ENCODE measurements at regions not wholly inside any gene's neighbourhood (a gene's known extent, or its start where the extent isn't known, plus 50 kb on each side); places are given as distances from the start of the nearest gene placed in this dataset.

DNA sequence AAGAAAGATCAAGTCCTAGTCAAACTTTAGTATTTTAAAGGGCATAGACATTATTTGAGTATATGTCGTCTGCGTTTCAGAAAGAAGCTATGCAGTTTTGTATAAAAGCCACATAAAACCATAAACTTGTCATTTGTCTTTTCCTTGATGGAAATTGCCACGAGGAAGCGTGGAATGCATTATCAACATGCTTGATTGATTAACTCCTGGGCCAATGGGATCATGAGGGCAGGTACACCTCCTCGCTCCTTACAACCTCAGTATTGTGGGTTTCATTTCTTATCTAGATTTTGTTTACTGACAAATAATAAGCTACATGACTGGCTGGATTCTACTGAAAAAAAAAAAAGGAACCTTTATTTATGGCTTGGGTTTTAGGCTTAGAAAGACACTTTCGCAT lies 122.5 kb upstream of the RFX3 start:
- no peaks in the 10 kb centered on the region for H3K9me3 ChIP-seq (ENCODE audit: control insufficient read depth in 4 of 4, low read length in 3 of 4)
- H3K27me3 ChIP-seq (ENCODE audit: control insufficient read depth in 4 of 4, insufficient read depth in 4 of 4, low read length in 3 of 4), result no peaks in the 10 kb centered on the region
- TF ChIP-seq, protein P1, sequence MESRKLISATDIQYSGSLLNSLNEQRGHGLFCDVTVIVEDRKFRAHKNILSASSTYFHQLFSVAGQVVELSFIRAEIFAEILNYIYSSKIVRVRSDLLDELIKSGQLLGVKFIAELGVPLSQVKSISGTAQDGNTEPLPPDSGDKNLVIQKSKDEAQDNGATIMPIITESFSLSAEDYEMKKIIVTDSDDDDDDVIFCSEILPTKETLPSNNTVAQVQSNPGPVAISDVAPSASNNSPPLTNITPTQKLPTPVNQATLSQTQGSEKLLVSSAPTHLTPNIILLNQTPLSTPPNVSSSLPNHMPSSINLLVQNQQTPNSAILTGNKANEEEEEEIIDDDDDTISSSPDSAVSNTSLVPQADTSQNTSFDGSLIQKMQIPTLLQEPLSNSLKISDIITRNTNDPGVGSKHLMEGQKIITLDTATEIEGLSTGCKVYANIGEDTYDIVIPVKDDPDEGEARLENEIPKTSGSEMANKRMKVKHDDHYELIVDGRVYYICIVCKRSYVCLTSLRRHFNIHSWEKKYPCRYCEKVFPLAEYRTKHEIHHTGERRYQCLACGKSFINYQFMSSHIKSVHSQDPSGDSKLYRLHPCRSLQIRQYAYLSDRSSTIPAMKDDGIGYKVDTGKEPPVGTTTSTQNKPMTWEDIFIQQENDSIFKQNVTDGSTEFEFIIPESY (IDR thresholded peaks at IDR 0.05), result no peak
- no peak for TF ChIP-seq NR2F2 (IDR thresholded peaks at IDR 0.05)
- no peak for TF ChIP-seq HNF4A (conservative IDR thresholded peaks at IDR 0.05)
- no peak for TF ChIP-seq RXRA (IDR thresholded peaks at IDR 0.05)
- TF ChIP-seq, protein P2, sequence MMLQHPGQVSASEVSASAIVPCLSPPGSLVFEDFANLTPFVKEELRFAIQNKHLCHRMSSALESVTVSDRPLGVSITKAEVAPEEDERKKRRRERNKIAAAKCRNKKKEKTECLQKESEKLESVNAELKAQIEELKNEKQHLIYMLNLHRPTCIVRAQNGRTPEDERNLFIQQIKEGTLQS (IDR thresholded peaks at IDR 0.05), result no peak
- no peak for TF ChIP-seq FOXA2 (IDR thresholded peaks at IDR 0.05)
- no peak for TF ChIP-seq HNF4G (IDR thresholded peaks at IDR 0.05)
- TF ChIP-seq, protein P3, sequence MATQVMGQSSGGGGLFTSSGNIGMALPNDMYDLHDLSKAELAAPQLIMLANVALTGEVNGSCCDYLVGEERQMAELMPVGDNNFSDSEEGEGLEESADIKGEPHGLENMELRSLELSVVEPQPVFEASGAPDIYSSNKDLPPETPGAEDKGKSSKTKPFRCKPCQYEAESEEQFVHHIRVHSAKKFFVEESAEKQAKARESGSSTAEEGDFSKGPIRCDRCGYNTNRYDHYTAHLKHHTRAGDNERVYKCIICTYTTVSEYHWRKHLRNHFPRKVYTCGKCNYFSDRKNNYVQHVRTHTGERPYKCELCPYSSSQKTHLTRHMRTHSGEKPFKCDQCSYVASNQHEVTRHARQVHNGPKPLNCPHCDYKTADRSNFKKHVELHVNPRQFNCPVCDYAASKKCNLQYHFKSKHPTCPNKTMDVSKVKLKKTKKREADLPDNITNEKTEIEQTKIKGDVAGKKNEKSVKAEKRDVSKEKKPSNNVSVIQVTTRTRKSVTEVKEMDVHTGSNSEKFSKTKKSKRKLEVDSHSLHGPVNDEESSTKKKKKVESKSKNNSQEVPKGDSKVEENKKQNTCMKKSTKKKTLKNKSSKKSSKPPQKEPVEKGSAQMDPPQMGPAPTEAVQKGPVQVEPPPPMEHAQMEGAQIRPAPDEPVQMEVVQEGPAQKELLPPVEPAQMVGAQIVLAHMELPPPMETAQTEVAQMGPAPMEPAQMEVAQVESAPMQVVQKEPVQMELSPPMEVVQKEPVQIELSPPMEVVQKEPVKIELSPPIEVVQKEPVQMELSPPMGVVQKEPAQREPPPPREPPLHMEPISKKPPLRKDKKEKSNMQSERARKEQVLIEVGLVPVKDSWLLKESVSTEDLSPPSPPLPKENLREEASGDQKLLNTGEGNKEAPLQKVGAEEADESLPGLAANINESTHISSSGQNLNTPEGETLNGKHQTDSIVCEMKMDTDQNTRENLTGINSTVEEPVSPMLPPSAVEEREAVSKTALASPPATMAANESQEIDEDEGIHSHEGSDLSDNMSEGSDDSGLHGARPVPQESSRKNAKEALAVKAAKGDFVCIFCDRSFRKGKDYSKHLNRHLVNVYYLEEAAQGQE (IDR thresholded peaks at IDR 0.05), result no peak
- TF ChIP-seq, protein P4, sequence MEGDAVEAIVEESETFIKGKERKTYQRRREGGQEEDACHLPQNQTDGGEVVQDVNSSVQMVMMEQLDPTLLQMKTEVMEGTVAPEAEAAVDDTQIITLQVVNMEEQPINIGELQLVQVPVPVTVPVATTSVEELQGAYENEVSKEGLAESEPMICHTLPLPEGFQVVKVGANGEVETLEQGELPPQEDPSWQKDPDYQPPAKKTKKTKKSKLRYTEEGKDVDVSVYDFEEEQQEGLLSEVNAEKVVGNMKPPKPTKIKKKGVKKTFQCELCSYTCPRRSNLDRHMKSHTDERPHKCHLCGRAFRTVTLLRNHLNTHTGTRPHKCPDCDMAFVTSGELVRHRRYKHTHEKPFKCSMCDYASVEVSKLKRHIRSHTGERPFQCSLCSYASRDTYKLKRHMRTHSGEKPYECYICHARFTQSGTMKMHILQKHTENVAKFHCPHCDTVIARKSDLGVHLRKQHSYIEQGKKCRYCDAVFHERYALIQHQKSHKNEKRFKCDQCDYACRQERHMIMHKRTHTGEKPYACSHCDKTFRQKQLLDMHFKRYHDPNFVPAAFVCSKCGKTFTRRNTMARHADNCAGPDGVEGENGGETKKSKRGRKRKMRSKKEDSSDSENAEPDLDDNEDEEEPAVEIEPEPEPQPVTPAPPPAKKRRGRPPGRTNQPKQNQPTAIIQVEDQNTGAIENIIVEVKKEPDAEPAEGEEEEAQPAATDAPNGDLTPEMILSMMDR (IDR thresholded peaks at IDR 0.05; ENCODE audit: low read depth, low read length, missing input control), result no peak
- no peak for TF ChIP-seq FOXA1 (IDR thresholded peaks at IDR 0.05)
- TF ChIP-seq GABPA (IDR thresholded peaks at IDR 0.05 in 1 of 2, conservative IDR thresholded peaks at IDR 0.05 in 1 of 2), result no peak
- TF ChIP-seq, protein P5, sequence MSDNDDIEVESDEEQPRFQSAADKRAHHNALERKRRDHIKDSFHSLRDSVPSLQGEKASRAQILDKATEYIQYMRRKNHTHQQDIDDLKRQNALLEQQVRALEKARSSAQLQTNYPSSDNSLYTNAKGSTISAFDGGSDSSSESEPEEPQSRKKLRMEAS (IDR thresholded peaks at IDR 0.05), result no peak
- TF ChIP-seq YY1 (IDR thresholded peaks at IDR 0.05), result no peak
- TF ChIP-seq EGR1 (IDR thresholded peaks at IDR 0.05; ENCODE audit: low read depth in 2 of 2), result no peak
- TF ChIP-seq SP1 (IDR thresholded peaks at IDR 0.05), result no peak
- H3K9ac ChIP-seq (ENCODE audit: low read depth in 1 of 2, low read length in 2 of 2), result no peak overlapping the region
- 85% methylated on average over 6 of the region's 6 CpGs for WGBS
- no peak for DNase-seq (ENCODE audit: low spot score)
- H3K4me3 ChIP-seq (ENCODE audit: low read depth in 1 of 3, low read length in 3 of 3), result no peak overlapping the region
- no peaks in the 10 kb centered on the region for H3K4me1 ChIP-seq (ENCODE audit: control insufficient read depth in 4 of 4, insufficient read depth in 4 of 4, low read length in 3 of 4)
- H3K36me3 ChIP-seq (ENCODE audit: control insufficient read depth in 4 of 4, insufficient read depth in 3 of 4, low read depth in 1 of 4, low read length in 3 of 4), result no peaks in the 10 kb centered on the region
- no peak overlapping the region for H3K27ac ChIP-seq (ENCODE audit: low read depth in 1 of 2, low read length in 2 of 2)

DNA sequence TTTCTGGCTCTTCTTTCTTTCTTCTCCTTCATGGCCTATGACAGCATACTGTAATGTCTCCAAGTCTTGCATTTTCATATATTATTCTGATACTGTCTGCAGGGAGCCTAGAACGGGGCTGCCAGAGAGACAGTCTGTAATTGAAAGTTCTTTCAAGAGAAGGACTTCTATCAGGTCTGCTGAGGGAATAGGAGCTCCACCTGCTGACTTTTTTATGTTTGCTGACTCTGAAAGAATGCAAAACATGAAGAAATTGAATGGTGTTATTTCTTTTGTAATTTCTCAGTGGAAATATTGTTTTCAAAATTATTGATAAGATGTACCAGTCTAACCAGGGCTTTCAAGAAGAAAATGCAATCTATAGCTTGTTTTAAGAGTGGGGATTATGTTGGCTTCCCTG lies 121.9 kb upstream of the RFX3 start:
- no peaks in the 10 kb centered on the region for H3K27me3 ChIP-seq (ENCODE audit: control insufficient read depth in 4 of 4, insufficient read depth in 4 of 4, low read length in 3 of 4)
- TF ChIP-seq RXRA (IDR thresholded peaks at IDR 0.05) (no peak), FOXA2 (IDR thresholded peaks at IDR 0.05) (no peak), JUND (IDR thresholded peaks at IDR 0.05) (no peak), NR2F2 (IDR thresholded peaks at IDR 0.05) (no peak), TAF1 (conservative IDR thresholded peaks at IDR 0.05) (no peak), GABPA (IDR thresholded peaks at IDR 0.05 in 1 of 2, conservative IDR thresholded peaks at IDR 0.05 in 1 of 2) (no peak), FOXA1 (IDR thresholded peaks at IDR 0.05) (no peak), SP1 (IDR thresholded peaks at IDR 0.05) (no peak)
- TF ChIP-seq, protein P1 (IDR thresholded peaks at IDR 0.05), result no peak
- TF ChIP-seq, protein P3 (IDR thresholded peaks at IDR 0.05), result no peak
- TF ChIP-seq, protein P2 (IDR thresholded peaks at IDR 0.05), result no peak
- WGBS, result 76% methylated on average over 1 of the region's 1 CpG
- H3K4me1 ChIP-seq (ENCODE audit: control insufficient read depth in 4 of 4, insufficient read depth in 4 of 4, low read length in 3 of 4), result no peaks in the 10 kb centered on the region
- H3K4me3 ChIP-seq (ENCODE audit: low read depth in 1 of 3, low read length in 3 of 3), result no peak overlapping the region
- H3K27ac ChIP-seq (ENCODE audit: low read depth in 1 of 2, low read length in 2 of 2), result no peak overlapping the region
- no peaks in the 10 kb centered on the region for H3K36me3 ChIP-seq (ENCODE audit: control insufficient read depth in 4 of 4, insufficient read depth in 3 of 4, low read depth in 1 of 4, low read length in 3 of 4)
- DNase-seq (ENCODE audit: low spot score), result no peak
- H3K9me3 ChIP-seq (ENCODE audit: control insufficient read depth in 4 of 4, low read length in 3 of 4), result no peaks in the 10 kb centered on the region
- H3K9ac ChIP-seq (ENCODE audit: low read depth in 1 of 2, low read length in 2 of 2), result no peak overlapping the region

Measured in liver (tissue), 8 donors.